GM23248 (cell line): ENCODE measurements at regions not wholly inside any gene's neighbourhood (a gene's known extent, or its start where the extent isn't known, plus 50 kb on each side); places are given as distances from the start of the nearest gene placed in this dataset.
A peak's percentile ranks its signal among the peaks of the same experiment; 100 is the strongest.

Experiments used
- DNase-seq: peaks from one replicate; pipeline ENCODE4 v3.0.0-alpha.2; 2015
- H2AFZ ChIP-seq: fragments of 200-600 bp; sonication (generic); 2 replicates; pipeline ENCODE4 v1.6.1; 2016; ENCODE audit warnings: antibody characterized with exemption
- H3F3A ChIP-seq: fragments of 200-600 bp; sonication (generic); 2 replicates; pipeline ENCODE4 v1.6.1; 2016; ENCODE audit warnings: mild to moderate bottlenecking, antibody characterized with exemption, mixed run types; ENCODE audit not compliant: insufficient read depth
- H3K27ac ChIP-seq: fragments of 200-600 bp; sonication (generic); 2 replicates; pipeline ENCODE4 v1.5.1; 2016; ENCODE audit warnings: mild to moderate bottlenecking
- H3K27me3 ChIP-seq: fragments of 200-600 bp; sonication (generic); replicated peaks from 2 replicates; pipeline ENCODE4 v1.6.1; 2016; ENCODE audit warnings: mild to moderate bottlenecking; ENCODE audit not compliant: insufficient read depth
- H3K36me3 ChIP-seq: fragments of 200-600 bp; sonication (generic); 2 replicates; pipeline ENCODE4 v1.6.1; 2016; ENCODE audit warnings: low read depth, mild to moderate bottlenecking
- H3K4me1 ChIP-seq: fragments of 200-600 bp; sonication (generic); 2 replicates; pipeline ENCODE4 v1.6.1; 2016; ENCODE audit warnings: mild to moderate bottlenecking; ENCODE audit not compliant: insufficient read depth
- H3K4me2 ChIP-seq: fragments of 200-600 bp; sonication (generic); one replicate; pipeline ENCODE4 v1.6.1; 2016; ENCODE audit warnings: mild to moderate bottlenecking; ENCODE audit not compliant: unreplicated experiment
- H3K4me3 ChIP-seq: fragments of 200-600 bp; sonication (generic); 2 replicates; pipeline ENCODE4 v1.5.1; 2016; ENCODE audit warnings: mild to moderate bottlenecking
- H3K79me2 ChIP-seq: fragments of 200-600 bp; sonication (generic); 2 replicates; pipeline ENCODE4 v1.6.1; 2016; ENCODE audit warnings: mild to moderate bottlenecking; ENCODE audit not compliant: insufficient read depth
- H3K9ac ChIP-seq: fragments of 200-600 bp; sonication (generic); 2 replicates; pipeline ENCODE4 v1.6.1; 2016; ENCODE audit warnings: mild to moderate bottlenecking
- H3K9me2 ChIP-seq: fragments of 200-600 bp; sonication (generic); 2 replicates; pipeline ENCODE4 v1.6.1; 2016; ENCODE audit warnings: mixed run types, mild to moderate bottlenecking, moderate library complexity; ENCODE audit not compliant: insufficient read depth
- H3K9me3 ChIP-seq: fragments of 200-600 bp; sonication (generic); one replicate; pipeline ENCODE4 v1.6.1; 2017; ENCODE audit warnings: low read depth
- H4K20me1 ChIP-seq: fragments of 200-600 bp; sonication (generic); 2 replicates; pipeline ENCODE4 v1.6.0; 2016; ENCODE audit not compliant: insufficient read depth
- EZH2 ChIP-seq: fragments of 200-600 bp; sonication (generic); IDR thresholded peaks from 2 replicates; pipeline ENCODE4 v1.6.1; 2018; ENCODE audit warnings: antibody characterized with exemption, mild to moderate bottlenecking; ENCODE audit not compliant: insufficient read depth, poor library complexity, severe bottlenecking
- EZH2phosphoT487 ChIP-seq: fragments of 200-600 bp; sonication (generic); IDR thresholded peaks from 2 replicates; pipeline ENCODE4 v1.6.1; 2018; ENCODE audit warnings: antibody characterized with exemption, moderate library complexity, mild to moderate bottlenecking, low read depth; ENCODE audit not compliant: insufficient read depth
- WGBS, 2 experiments: methylation state at CpG; one replicate each; pipeline ENCODE4 v1.1.6; 2015 to 2017; ENCODE audit warnings: low lambda C conversion rate in 2 of 2, low coverage in 1 of 2; ENCODE audit errors: missing lambda C conversion rate in 2 of 2; 5-methylcytosine and 5-hydroxymethylcytosine counted together
- in situ Hi-C: fragments of 300-500 bp; cut with MboI; formaldehyde crosslinking; loops from 2 replicates; pipeline ENCODE4 v1.15.0; 2020

DNA sequence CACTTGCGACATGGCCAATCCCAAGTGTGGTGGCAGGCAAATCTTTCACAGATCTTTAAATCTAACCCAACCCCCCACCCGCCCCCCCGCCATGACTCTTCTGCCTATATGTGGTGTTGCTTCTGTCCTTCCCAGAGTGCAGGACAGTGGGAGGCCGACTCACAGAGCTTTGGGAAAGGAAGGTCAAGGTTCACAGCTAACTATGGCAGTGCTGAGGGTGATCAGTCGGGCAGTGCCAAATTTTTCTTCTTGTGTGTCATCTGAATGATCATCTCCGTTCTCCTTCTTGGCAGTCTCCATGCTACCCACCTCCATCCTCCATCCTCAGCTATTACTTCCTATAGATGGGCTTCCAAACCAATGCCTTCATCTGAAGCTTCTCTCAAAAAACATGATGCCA lies 129.0 kb upstream of the NFIB start:
- Histone ChIP-seq H3K4me3 (no peak overlapping the region), H3K27ac (no peak overlapping the region), H3K27me3 (peaks cover 19% of the 10 kb centered on the region), H3K4me1 (no peaks in the 10 kb centered on the region), H2AFZ (no peak overlapping the region), H3K9me3 (no peaks in the 10 kb centered on the region), H4K20me1 (no peaks in the 10 kb centered on the region), H3K4me2 (no peak overlapping the region), H3K36me3 (no peaks in the 10 kb centered on the region), H3K9ac (no peak overlapping the region), H3K79me2 (no peaks in the 10 kb centered on the region), H3F3A (no peaks in the 10 kb centered on the region), H3K9me2 (no peaks in the 10 kb centered on the region)
- in situ Hi-C loops: no loop called here
- TF ChIP-seq EZH2phosphoT487: no peak
- TF ChIP-seq EZH2: no peak
- WGBS, 2 experiments: 69 to 73% methylated on average over 6 of the region's 6 CpGs
- no peak for DNase-seq

GRCh38 chr9:14441976-14442651 lies 128.2 kb upstream of the NFIB start:
- Histone ChIP-seq H3K36me3 (no peaks in the 10 kb centered on the region), H3K79me2 (no peaks in the 10 kb centered on the region), H3K9ac (no peak overlapping the region), H3K9me3 (no peaks in the 10 kb centered on the region), H3K4me1 (no peaks in the 10 kb centered on the region), H3K4me2 (no peak overlapping the region), H3K4me3 (no peak overlapping the region), H3K27ac (no peak overlapping the region), H4K20me1 (no peaks in the 10 kb centered on the region), H3F3A (no peaks in the 10 kb centered on the region), H2AFZ (no peak overlapping the region), H3K27me3 (peaks cover 24% of the 10 kb centered on the region), H3K9me2 (no peaks in the 10 kb centered on the region)
- peak; percentile 30 for DNase-seq
- WGBS, 2 experiments: 80 to 81% methylated on average over 10 of the region's 10 CpGs
- in situ Hi-C loops: no loop called here
- no peak for TF ChIP-seq EZH2phosphoT487
- TF ChIP-seq EZH2: no peak

GRCh38 chr9:14441115-14441514 lies 127.2 kb upstream of the NFIB start:
- 38 to 47% methylated on average over 8 of the region's 8 CpGs for WGBS, 2 experiments
- in situ Hi-C loops: no loop called here

DNA sequence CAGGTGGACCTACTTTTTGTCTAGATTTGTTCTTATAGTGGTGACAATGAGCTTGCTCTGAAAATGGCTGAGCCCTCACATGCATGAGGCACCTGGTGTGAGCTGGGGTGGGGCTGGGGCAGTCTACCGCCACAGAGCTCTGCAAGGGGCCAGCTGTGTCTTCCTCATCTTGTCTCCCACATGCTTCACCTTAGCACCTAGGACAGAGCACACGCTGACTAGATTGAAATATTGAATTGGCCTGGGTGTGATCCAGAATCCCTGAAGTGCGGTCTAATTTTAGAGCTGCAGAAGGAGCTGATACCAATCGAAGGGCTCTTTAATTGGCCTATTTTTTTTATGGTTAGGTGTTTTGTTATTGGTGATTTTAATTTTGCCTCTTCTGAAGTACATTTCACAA lies 126.1 kb upstream of the NFIB start:
- WGBS, 2 experiments: 65 to 66% methylated on average over 4 of the region's 4 CpGs
- H3K9me2 ChIP-seq: no peaks in the 10 kb centered on the region
- in situ Hi-C loops: no loop called here

More at GRCh38 chr9:14441115-14441514, 127.2 kb upstream of the NFIB start:
- peaks cover 32% of the 10 kb centered on the region for H3K27me3 ChIP-seq
- no peak overlapping the region for H3K9ac ChIP-seq
- H3F3A ChIP-seq: no peaks in the 10 kb centered on the region
- TF ChIP-seq EZH2 (no peak), EZH2phosphoT487 (no peak)
- no peaks in the 10 kb centered on the region for H3K79me2 ChIP-seq
- no peak overlapping the region for H3K4me2 ChIP-seq
- H2AFZ ChIP-seq: no peak overlapping the region
- H3K36me3 ChIP-seq: no peaks in the 10 kb centered on the region
- no peaks in the 10 kb centered on the region for H3K9me3 ChIP-seq
- no peaks in the 10 kb centered on the region for H3K4me1 ChIP-seq
- H3K27ac ChIP-seq: no peak overlapping the region
- no peak overlapping the region for H3K4me3 ChIP-seq
- no peak for DNase-seq
- H3K9me2 ChIP-seq: no peaks in the 10 kb centered on the region
- H4K20me1 ChIP-seq: no peaks in the 10 kb centered on the region

DNA sequence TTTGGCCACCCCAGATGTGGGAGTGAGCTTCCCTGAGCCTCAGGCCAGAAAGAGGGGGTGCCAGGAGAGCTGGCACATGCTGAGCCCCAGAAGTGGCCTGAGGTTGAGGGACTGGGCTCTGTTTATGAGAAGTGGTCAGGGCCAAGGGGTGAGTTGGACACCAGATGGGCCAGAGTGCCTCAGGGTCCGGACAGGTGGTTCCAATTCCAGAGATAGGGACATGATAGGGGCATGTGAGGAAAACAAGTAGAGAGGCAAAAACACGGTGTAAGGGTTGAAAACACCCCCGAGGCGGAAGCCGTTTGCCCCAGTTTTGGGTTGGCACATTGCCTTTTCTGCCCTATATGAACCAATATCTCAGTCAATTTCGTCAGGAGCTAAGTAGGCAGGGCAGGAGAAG lies 125.6 kb upstream of the NFIB start:
- Histone ChIP-seq H3K27ac (no peak overlapping the region), H3K4me1 (no peaks in the 10 kb centered on the region), H3K79me2 (no peaks in the 10 kb centered on the region), H3K4me2 (no peak overlapping the region), H3F3A (no peaks in the 10 kb centered on the region), H3K9ac (no peak overlapping the region), H4K20me1 (no peaks in the 10 kb centered on the region), H2AFZ (no peak overlapping the region), H3K36me3 (no peaks in the 10 kb centered on the region), H3K4me3 (no peak overlapping the region), H3K27me3 (peaks cover 46% of the 10 kb centered on the region), H3K9me2 (no peaks in the 10 kb centered on the region), H3K9me3 (no peaks in the 10 kb centered on the region)
- in situ Hi-C loops: loop anchor here (10.0 kb wide), 1 partner anchor 995 kb away; no protein-coding TSS in a partner anchor
- 62 to 77% methylated on average over 6 of the region's 6 CpGs for WGBS, 2 experiments
- TF ChIP-seq EZH2 (no peak), EZH2phosphoT487 (no peak)
- DNase-seq: no peak

More for the DNA sequence above, 126.1 kb upstream of the NFIB start:
- H3K36me3 ChIP-seq: no peaks in the 10 kb centered on the region
- TF ChIP-seq EZH2phosphoT487 (no peak), EZH2 (no peak)
- no peak overlapping the region for H3K27ac ChIP-seq
- no peaks in the 10 kb centered on the region for H3F3A ChIP-seq
- no peak overlapping the region for H2AFZ ChIP-seq
- H3K4me3 ChIP-seq: no peak overlapping the region
- no peaks in the 10 kb centered on the region for H3K9me3 ChIP-seq
- H3K4me1 ChIP-seq: no peaks in the 10 kb centered on the region
- no peaks in the 10 kb centered on the region for H3K79me2 ChIP-seq
- no peak overlapping the region for H3K4me2 ChIP-seq
- H4K20me1 ChIP-seq: no peaks in the 10 kb centered on the region
- H3K9ac ChIP-seq: no peak overlapping the region
- no peak for DNase-seq
- H3K27me3 ChIP-seq: peaks cover 41% of the 10 kb centered on the region
